GM19372 (cell line): ENCODE measurements at regions not wholly inside any gene's neighbourhood (a gene's known extent, or its start where the extent isn't known, plus 50 kb on each side); places are given as distances from the start of the nearest gene placed in this dataset.

Experiments used
- ATAC-seq: cut with Tn5 transposase; IDR thresholded peaks from one replicate; pipeline ENCODE4 v1.9.1; 2021; ENCODE audit warnings: mild to moderate bottlenecking, low read depth, moderate library complexity; ENCODE audit not compliant: unreplicated experiment

- ATAC-seq: no peak
These were observed 121.3 kb upstream of the GSE1 start for GRCh38 chr16:85491798-85492294.

- no peak for ATAC-seq
These were observed 120.7 kb upstream of the GSE1 start for GRCh38 chr16:85492295-85492864.

GRCh38 chr16:85494315-85494714, 118.8 kb upstream of the GSE1 start:
- no peak for ATAC-seq

GRCh38 chr16:85495259-85495658, 117.9 kb upstream of the GSE1 start:
- no peak for ATAC-seq

- ATAC-seq: no peak
These were observed 117.1 kb upstream of the GSE1 start for GRCh38 chr16:85495823-85496538.

GRCh38 chr16:85497622-85498314, 115.4 kb upstream of the GSE1 start:
- ATAC-seq: no peak

GRCh38 chr16:85498607-85499006, 114.5 kb upstream of the GSE1 start:
- ATAC-seq: no peak

- no peak for ATAC-seq
These were observed 112.9 kb upstream of the GSE1 start for GRCh38 chr16:85500220-85500619.

GRCh38 chr16:85501900-85502299, 111.2 kb upstream of the GSE1 start:
- ATAC-seq: no peak

GRCh38 chr16:85502357-85502756, 110.8 kb upstream of the GSE1 start:
- no peak for ATAC-seq

- ATAC-seq: no peak
These were observed 109.4 kb upstream of the GSE1 start for GRCh38 chr16:85503679-85504231.

- ATAC-seq: no peak
These were observed 108.9 kb upstream of the GSE1 start for GRCh38 chr16:85504242-85504641.

- no peak for ATAC-seq
These were observed 107.1 kb upstream of the GSE1 start for GRCh38 chr16:85505794-85506634.

- no peak for ATAC-seq
These were observed 106.5 kb upstream of the GSE1 start for GRCh38 chr16:85506635-85506911.

GRCh38 chr16:85507342-85507741, 105.8 kb upstream of the GSE1 start:
- ATAC-seq: no peak

- ATAC-seq: no peak
These were observed 104.7 kb upstream of the GSE1 start for GRCh38 chr16:85508388-85508787.

GRCh38 chr16:85508993-85509392, 104.1 kb upstream of the GSE1 start:
- ATAC-seq: no peak

- no peak for ATAC-seq
These were observed 103.0 kb upstream of the GSE1 start for GRCh38 chr16:85510041-85510659.

- ATAC-seq: no peak
These were observed 100.9 kb upstream of the GSE1 start for GRCh38 chr16:85511938-85512807.

- ATAC-seq: no peak
These were observed 100.4 kb upstream of the GSE1 start for GRCh38 chr16:85512808-85513115.
